Large intestine (tissue), 3 donors: ENCODE measurements at regions not wholly inside any gene's neighbourhood (a gene's known extent, or its start where the extent isn't known, plus 50 kb on each side); places are given as distances from the start of the nearest gene placed in this dataset.
"Not testable (repeated sequence)": the region's sequence is repeated elsewhere in the genome, so short reads cannot be mapped to it uniquely, and the experiment has no call there.

ENCODE experiments used
- DNase-seq, 2 donors: peaks; one replicate each; pipeline versions ENCODE4 v3.0.0 to v3.0.0-alpha.2; 2013
- H3K27ac ChIP-seq: one replicate; pipeline ENCODE4 v1.5.1; 2013; ENCODE audit warnings: low read length
- H3K27me3 ChIP-seq: 2 replicates; pipeline ENCODE4 v1.6.1; 2013; ENCODE audit warnings: low read length; ENCODE audit not compliant: control insufficient read depth, insufficient read depth
- H3K36me3 ChIP-seq: 2 replicates; pipeline ENCODE4 v1.6.1; 2013; ENCODE audit warnings: low read length; ENCODE audit not compliant: control insufficient read depth, insufficient read depth
- H3K4me1 ChIP-seq: one replicate; pipeline ENCODE4 v1.6.1; 2013; ENCODE audit warnings: low read length; ENCODE audit not compliant: control insufficient read depth, insufficient read depth
- H3K4me3 ChIP-seq: one replicate; pipeline ENCODE4 v1.5.1; 2013; ENCODE audit warnings: low read length
- H3K9me3 ChIP-seq: one replicate; pipeline ENCODE4 v1.6.1; 2013; ENCODE audit warnings: mild to moderate bottlenecking, low read depth, low read length, moderate library complexity; ENCODE audit not compliant: control insufficient read depth
- WGBS: methylation state at CpG from one replicate; pipeline ENCODE4 v1.1.5; 2013; ENCODE audit warnings: low lambda C conversion rate; ENCODE audit not compliant: insufficient coverage; 5-methylcytosine and 5-hydroxymethylcytosine counted together

- Histone ChIP-seq H3K4me3 (no peak overlapping the region), H3K36me3 (no peaks in the 10 kb centered on the region), H3K9me3 (no peaks in the 10 kb centered on the region), H3K27ac (no peak overlapping the region), H3K4me1 (no peaks in the 10 kb centered on the region), H3K27me3 (no peaks in the 10 kb centered on the region)
- no CpG with 5 or more reads among the region's 3 CpGs for WGBS
- DNase-seq, result no peak
These were observed 127.0 kb upstream of the MROH9 start for GRCh38 chr1:170808216-170808885.

GRCh38 chr1:170811013-170811412 lies 124.3 kb upstream of the MROH9 start:
- H3K27me3 ChIP-seq, H3K27ac ChIP-seq, H3K4me1 ChIP-seq, H3K9me3 ChIP-seq, DNase-seq, H3K36me3 ChIP-seq, H3K4me3 ChIP-seq: not testable (repeated sequence)
- WGBS, result no CpG with 5 or more reads among the region's 7 CpGs

GRCh38 chr1:170819781-170820180 lies 115.6 kb upstream of the MROH9 start:
- Histone ChIP-seq H3K4me1 (no peaks in the 10 kb centered on the region), H3K9me3 (no peaks in the 10 kb centered on the region), H3K36me3 (no peaks in the 10 kb centered on the region), H3K27ac (no peak overlapping the region), H3K4me3 (no peak overlapping the region), H3K27me3 (no peaks in the 10 kb centered on the region)
- WGBS, result 100% methylated on average over 1 of the region's 2 CpGs
- DNase-seq, result no peak

- no peak overlapping the region for H3K27ac ChIP-seq
- no peaks in the 10 kb centered on the region for H3K9me3 ChIP-seq
- no peaks in the 10 kb centered on the region for H3K27me3 ChIP-seq
- H3K4me3 ChIP-seq, result no peak overlapping the region
- no peaks in the 10 kb centered on the region for H3K36me3 ChIP-seq
- no peak for DNase-seq
- no peaks in the 10 kb centered on the region for H3K4me1 ChIP-seq
- 86% methylated on average over 1 of the region's 2 CpGs for WGBS
These were observed 112.2 kb upstream of the MROH9 start for GRCh38 chr1:170823120-170823519.

GRCh38 chr1:170831276-170831675 lies 104.1 kb upstream of the MROH9 start:
- Histone ChIP-seq H3K27me3 (no peaks in the 10 kb centered on the region), H3K27ac (no peak overlapping the region), H3K9me3 (no peaks in the 10 kb centered on the region), H3K4me3 (no peak overlapping the region), H3K4me1 (no peaks in the 10 kb centered on the region), H3K36me3 (no peaks in the 10 kb centered on the region)
- no peak for DNase-seq
- WGBS, result 93% methylated on average over 1 of the region's 7 CpGs

- H3K4me1 ChIP-seq, result no peaks in the 10 kb centered on the region
These were observed 99.2 kb upstream of the MROH9 start for GRCh38 chr1:170836141-170836540.

GRCh38 chr1:170840371-170840770 lies 95.0 kb upstream of the MROH9 start:
- 89% methylated on average over 1 of the region's 1 CpG for WGBS
- no peak overlapping the region for H3K4me3 ChIP-seq
- H3K9me3 ChIP-seq, result no peaks in the 10 kb centered on the region

More at GRCh38 chr1:170836141-170836540, 99.2 kb upstream of the MROH9 start:
- no peak overlapping the region for H3K4me3 ChIP-seq
- H3K9me3 ChIP-seq, result no peaks in the 10 kb centered on the region
- no peak overlapping the region for H3K27ac ChIP-seq
- no peaks in the 10 kb centered on the region for H3K27me3 ChIP-seq
- H3K36me3 ChIP-seq, result no peaks in the 10 kb centered on the region
- DNase-seq, result no peak

GRCh38 chr1:170853302-170853701 lies 82.0 kb upstream of the MROH9 start:
- no peaks in the 10 kb centered on the region for H3K36me3 ChIP-seq
- no peaks in the 10 kb centered on the region for H3K9me3 ChIP-seq
- H3K4me1 ChIP-seq, result no peaks in the 10 kb centered on the region
- H3K27me3 ChIP-seq, result no peaks in the 10 kb centered on the region
- no peak overlapping the region for H3K4me3 ChIP-seq
- H3K27ac ChIP-seq, result no peak overlapping the region
- WGBS, result 80% methylated on average over 1 of the region's 5 CpGs
- DNase-seq, result peak in 1 of 2 donors; percentile 2

More at GRCh38 chr1:170840371-170840770, 95.0 kb upstream of the MROH9 start:
- Histone ChIP-seq H3K27me3 (no peaks in the 10 kb centered on the region), H3K4me1 (no peaks in the 10 kb centered on the region), H3K27ac (no peak overlapping the region), H3K36me3 (no peaks in the 10 kb centered on the region)
- DNase-seq, result no peak

- no peaks in the 10 kb centered on the region for H3K4me1 ChIP-seq
- H3K4me3 ChIP-seq, result no peak overlapping the region
- H3K36me3 ChIP-seq, result no peaks in the 10 kb centered on the region
- H3K27me3 ChIP-seq, result no peaks in the 10 kb centered on the region
- H3K9me3 ChIP-seq, result no peaks in the 10 kb centered on the region
- H3K27ac ChIP-seq, result no peak overlapping the region
- no peak for DNase-seq
These were observed 81.5 kb upstream of the MROH9 start for GRCh38 chr1:170853867-170854266.

- DNase-seq, result no peak
- no peaks in the 10 kb centered on the region for H3K9me3 ChIP-seq
- no peak overlapping the region for H3K4me3 ChIP-seq
- 86% methylated on average over 2 of the region's 5 CpGs for WGBS
- H3K4me1 ChIP-seq, result no peaks in the 10 kb centered on the region
- no peaks in the 10 kb centered on the region for H3K27me3 ChIP-seq
- H3K27ac ChIP-seq, result no peak overlapping the region
- no peaks in the 10 kb centered on the region for H3K36me3 ChIP-seq
These were observed 80.7 kb upstream of the MROH9 start for GRCh38 chr1:170854677-170855076.

- no peaks in the 10 kb centered on the region for H3K36me3 ChIP-seq
- WGBS, result no CpG with 5 or more reads among the region's 4 CpGs
- H3K27me3 ChIP-seq, result no peaks in the 10 kb centered on the region
- no peak overlapping the region for H3K4me3 ChIP-seq
- no peak for DNase-seq
- no peaks in the 10 kb centered on the region for H3K4me1 ChIP-seq
- no peak overlapping the region for H3K27ac ChIP-seq
- H3K9me3 ChIP-seq, result no peaks in the 10 kb centered on the region
These were observed 78.9 kb upstream of the MROH9 start for GRCh38 chr1:170856455-170856854.
